ENCODE measurements at regions not wholly inside any gene's neighbourhood (a gene's known extent, or its start where the extent isn't known, plus 50 kb on each side); places are given as distances from the start of the nearest gene placed in this dataset.

DNA sequence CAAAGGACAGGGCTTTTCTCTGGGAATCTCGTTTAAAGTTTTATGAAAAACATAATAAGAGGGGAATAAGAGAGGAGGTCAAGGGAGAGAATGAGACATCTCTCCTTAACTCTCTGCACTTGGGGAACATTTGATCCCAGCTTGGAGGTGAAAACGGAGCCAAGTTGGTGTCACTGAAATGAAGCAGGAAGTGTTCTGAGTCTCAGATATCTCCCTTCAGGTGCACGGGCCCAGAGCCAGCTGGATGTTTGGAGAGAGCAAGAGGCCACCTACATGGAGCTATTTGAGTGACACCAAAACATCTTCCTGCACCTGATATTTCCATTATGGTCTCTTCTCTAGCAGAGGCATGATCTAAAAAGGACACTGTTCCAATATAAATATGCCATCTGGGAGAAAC lies 85.7 kb downstream of the BLID start:
- no peaks in the 10 kb centered on the region for H3K9me3 ChIP-seq
- H3K4me3 ChIP-seq, result no peak overlapping the region
- TF ChIP-seq, protein P1, sequence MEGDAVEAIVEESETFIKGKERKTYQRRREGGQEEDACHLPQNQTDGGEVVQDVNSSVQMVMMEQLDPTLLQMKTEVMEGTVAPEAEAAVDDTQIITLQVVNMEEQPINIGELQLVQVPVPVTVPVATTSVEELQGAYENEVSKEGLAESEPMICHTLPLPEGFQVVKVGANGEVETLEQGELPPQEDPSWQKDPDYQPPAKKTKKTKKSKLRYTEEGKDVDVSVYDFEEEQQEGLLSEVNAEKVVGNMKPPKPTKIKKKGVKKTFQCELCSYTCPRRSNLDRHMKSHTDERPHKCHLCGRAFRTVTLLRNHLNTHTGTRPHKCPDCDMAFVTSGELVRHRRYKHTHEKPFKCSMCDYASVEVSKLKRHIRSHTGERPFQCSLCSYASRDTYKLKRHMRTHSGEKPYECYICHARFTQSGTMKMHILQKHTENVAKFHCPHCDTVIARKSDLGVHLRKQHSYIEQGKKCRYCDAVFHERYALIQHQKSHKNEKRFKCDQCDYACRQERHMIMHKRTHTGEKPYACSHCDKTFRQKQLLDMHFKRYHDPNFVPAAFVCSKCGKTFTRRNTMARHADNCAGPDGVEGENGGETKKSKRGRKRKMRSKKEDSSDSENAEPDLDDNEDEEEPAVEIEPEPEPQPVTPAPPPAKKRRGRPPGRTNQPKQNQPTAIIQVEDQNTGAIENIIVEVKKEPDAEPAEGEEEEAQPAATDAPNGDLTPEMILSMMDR (IDR thresholded peaks at IDR 0.05), result no peak
- no peaks in the 10 kb centered on the region for H3K36me3 ChIP-seq (ENCODE audit: low read depth)
- H3K4me1 ChIP-seq (ENCODE audit: low read depth), result no peaks in the 10 kb centered on the region
- intact Hi-C loops (cut with DNase I, micrococcal nuclease), result no loop called here
- DNase-seq (no peak), ATAC-seq (no peak)

DNA sequence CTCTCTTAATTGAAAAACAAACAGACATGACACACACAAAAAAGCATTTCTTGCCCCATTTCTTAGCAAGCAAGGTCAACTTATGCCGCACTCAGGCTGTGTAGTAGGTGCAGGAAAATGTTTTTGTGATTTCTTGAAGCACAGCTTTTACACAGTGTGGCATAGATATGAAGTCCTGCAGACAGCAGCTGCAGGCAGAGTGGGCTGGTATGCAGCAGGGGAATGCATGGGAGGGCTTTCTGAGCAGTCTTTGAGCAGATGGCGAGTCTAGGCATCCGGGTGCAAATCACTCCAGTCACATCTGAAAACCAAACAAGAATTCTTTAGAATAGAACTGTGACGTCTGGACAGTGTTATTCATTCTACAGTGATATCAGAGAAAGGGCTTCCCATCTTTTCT lies 87.5 kb downstream of the BLID start:
- Histone ChIP-seq H3K4me3 (no peak overlapping the region), H3K36me3 (ENCODE audit: low read depth) (no peaks in the 10 kb centered on the region), H3K4me1 (ENCODE audit: low read depth) (no peaks in the 10 kb centered on the region), H3K9me3 (no peaks in the 10 kb centered on the region)
- TF ChIP-seq, protein P1 (IDR thresholded peaks at IDR 0.05), result no peak
- no peak for DNase-seq
- intact Hi-C loops (cut with DNase I, micrococcal nuclease), result no loop called here
- no peak for ATAC-seq

DNA sequence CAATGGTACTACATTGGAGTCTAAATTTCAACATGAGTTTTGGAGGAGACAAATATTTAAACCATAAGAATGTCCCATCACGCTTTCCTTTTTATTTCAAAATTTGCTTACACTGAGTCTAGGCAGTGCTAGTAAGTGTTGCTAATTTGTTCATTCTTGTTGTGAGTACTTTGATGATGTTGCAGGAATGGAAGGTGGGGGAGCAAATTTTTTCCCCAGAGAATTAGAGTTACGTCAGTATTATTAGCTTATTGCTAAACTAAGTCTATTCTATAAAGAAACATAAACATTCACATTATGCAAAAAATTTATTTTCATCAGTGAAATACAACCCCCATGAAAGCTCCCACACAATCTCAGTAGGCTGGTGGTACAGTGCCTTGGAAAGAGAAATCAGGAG lies 88.0 kb downstream of the BLID start:
- intact Hi-C loops (cut with DNase I, micrococcal nuclease), result no loop called here
- ATAC-seq, result no peak

DNA sequence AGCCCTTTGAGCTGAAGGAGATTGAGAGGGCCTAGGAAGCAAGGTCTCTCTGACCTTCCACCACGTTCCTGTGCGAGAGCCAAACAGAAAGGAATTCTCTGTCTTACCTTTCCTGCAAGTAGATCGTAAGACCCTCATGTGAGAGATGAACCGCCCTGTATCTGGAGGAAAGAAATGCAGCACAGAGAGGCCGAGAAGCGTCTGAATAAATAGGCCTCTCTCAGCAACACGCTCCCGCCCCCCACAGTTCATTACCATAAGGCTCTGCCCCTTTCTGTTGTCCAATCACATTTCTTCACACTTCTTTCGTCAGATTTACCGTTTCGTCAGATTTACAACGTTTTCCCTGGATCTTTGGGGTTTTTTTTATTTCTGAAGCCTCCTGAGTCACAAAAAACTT lies 90.3 kb downstream of the BLID start:
- DNase-seq (no peak), ATAC-seq (no peak)
- H3K4me1 ChIP-seq (ENCODE audit: low read depth), result no peaks in the 10 kb centered on the region
- TF ChIP-seq, protein P1 (IDR thresholded peaks at IDR 0.05), result no peak
- H3K36me3 ChIP-seq (ENCODE audit: low read depth), result no peaks in the 10 kb centered on the region
- no peaks in the 10 kb centered on the region for H3K9me3 ChIP-seq
- H3K4me3 ChIP-seq, result no peak overlapping the region
- intact Hi-C loops (cut with DNase I, micrococcal nuclease), result no loop called here

More for the DNA sequence above, 88.0 kb downstream of the BLID start:
- TF ChIP-seq, protein P1 (IDR thresholded peaks at IDR 0.05), result no peak
- no peaks in the 10 kb centered on the region for H3K36me3 ChIP-seq (ENCODE audit: low read depth)
- no peaks in the 10 kb centered on the region for H3K9me3 ChIP-seq
- no peaks in the 10 kb centered on the region for H3K4me1 ChIP-seq (ENCODE audit: low read depth)
- no peak overlapping the region for H3K4me3 ChIP-seq
- no peak for DNase-seq

DNA sequence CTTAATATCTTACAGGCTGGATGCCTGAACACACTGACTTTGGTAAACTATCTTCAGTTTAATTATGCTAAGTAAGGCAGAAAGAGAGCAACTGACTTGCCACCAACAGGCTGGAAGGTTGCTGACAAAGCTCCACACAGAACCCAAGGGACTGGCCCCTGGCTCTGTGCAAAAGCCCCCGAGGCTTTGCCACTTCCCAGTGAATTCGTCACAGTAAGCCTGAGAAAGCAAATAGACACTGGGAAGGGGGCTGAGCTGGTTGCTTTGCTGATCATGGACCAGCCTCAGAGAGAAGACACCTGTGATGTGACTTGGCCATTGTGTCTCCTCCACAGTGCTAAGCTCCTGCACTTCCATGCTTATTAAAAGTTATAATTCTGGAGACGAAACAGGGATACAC lies 91.7 kb downstream of the BLID start:
- no peaks in the 10 kb centered on the region for H3K36me3 ChIP-seq (ENCODE audit: low read depth)
- TF ChIP-seq, protein P1 (IDR thresholded peaks at IDR 0.05), result no peak
- intact Hi-C loops (cut with DNase I, micrococcal nuclease), result no loop called here
- ATAC-seq (no peak), DNase-seq (no peak)
- H3K4me3 ChIP-seq, result no peak overlapping the region
- H3K9me3 ChIP-seq, result no peaks in the 10 kb centered on the region
- H3K4me1 ChIP-seq (ENCODE audit: low read depth), result no peaks in the 10 kb centered on the region

DNA sequence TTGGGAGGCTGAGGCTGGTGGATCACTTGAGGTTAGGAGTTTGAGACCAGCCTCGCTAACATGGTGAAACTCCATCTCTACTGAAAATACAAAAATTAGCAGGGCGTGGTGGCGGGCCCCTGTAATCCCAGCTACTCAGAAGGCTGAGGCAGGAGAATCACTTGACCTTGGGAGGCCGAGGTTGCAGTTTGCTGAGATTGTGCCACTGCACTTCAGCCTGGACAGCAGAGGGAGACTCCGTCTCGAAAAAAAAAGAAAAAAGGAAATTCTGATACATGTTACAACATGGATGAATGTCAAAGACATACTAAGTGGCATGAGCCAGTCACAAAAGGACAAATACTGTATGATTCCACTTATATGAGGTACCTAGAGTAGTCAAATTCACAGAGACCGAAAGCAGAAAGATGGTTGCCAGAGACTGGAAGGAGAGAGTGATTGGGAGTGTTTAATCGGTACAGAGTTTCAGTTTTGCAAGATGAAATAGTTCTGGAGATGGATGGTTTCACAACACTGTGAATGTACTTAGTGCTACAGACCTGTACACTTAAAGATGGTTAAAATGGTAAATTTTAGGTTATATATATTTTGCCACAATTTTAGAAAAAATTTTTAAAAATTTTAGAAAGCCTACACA lies 92.3 kb downstream of the BLID start:
- intact Hi-C loops (cut with DNase I, micrococcal nuclease), result no loop called here
- DNase-seq (no peak), ATAC-seq (no peak)
- H3K36me3 ChIP-seq (ENCODE audit: low read depth), result no peaks in the 10 kb centered on the region
- no peaks in the 10 kb centered on the region for H3K9me3 ChIP-seq
- no peak overlapping the region for H3K4me3 ChIP-seq
- H3K4me1 ChIP-seq (ENCODE audit: low read depth), result no peaks in the 10 kb centered on the region
- TF ChIP-seq, protein P1 (IDR thresholded peaks at IDR 0.05), result no peak

Measured in mucosa of descending colon (tissue), 3 donors.